TTC549 (cell line): ENCODE measurements at regions not wholly inside any gene's neighbourhood (a gene's known extent, or its start where the extent isn't known, plus 50 kb on each side); places are given as distances from the start of the nearest gene placed in this dataset.
"Not testable (repeated sequence)": the region's sequence is repeated elsewhere in the genome, so short reads cannot be mapped to it uniquely, and the experiment has no call there.

Experiments used
- FAIRE-seq: peaks from 2 replicates; lab custom pipeline; 2012; peaks lifted over from hg19 to GRCh38; lab: Jason Lieb, UNC

- FAIRE-seq, result no peak
Measured at GRCh38 chr5:164532235-164532900, 1026.9 kb downstream of the MAT2B start.

GRCh38 chr5:164533426-164533825, 1028.0 kb downstream of the MAT2B start:
- not testable (repeated sequence) for FAIRE-seq

- no peak for FAIRE-seq
Measured at GRCh38 chr5:164540174-164540573, 1034.8 kb downstream of the MAT2B start.

- FAIRE-seq, result no peak
Measured at GRCh38 chr5:164545507-164545906, 1040.1 kb downstream of the MAT2B start.

GRCh38 chr5:164553851-164554250, 1048.4 kb downstream of the MAT2B start:
- FAIRE-seq, result no peak

- no peak for FAIRE-seq
Measured at GRCh38 chr5:164555809-164556208, 1050.4 kb downstream of the MAT2B start.

GRCh38 chr5:164560216-164560615, 1054.8 kb downstream of the MAT2B start:
- no peak for FAIRE-seq

- no peak for FAIRE-seq
Measured at GRCh38 chr5:164561933-164562872, 1056.8 kb downstream of the MAT2B start.

- FAIRE-seq, result no peak
Measured at GRCh38 chr5:164563370-164563769, 1058.0 kb downstream of the MAT2B start.

- FAIRE-seq, result no peak
Measured at GRCh38 chr5:164573397-164573796, 1068.0 kb downstream of the MAT2B start.

- FAIRE-seq, result no peak
Measured at GRCh38 chr5:164577201-164577600, 1071.8 kb downstream of the MAT2B start.

GRCh38 chr5:164577742-164578141, 1072.3 kb downstream of the MAT2B start:
- FAIRE-seq, result no peak

- FAIRE-seq, result no peak
Measured at GRCh38 chr5:164578401-164578800, 1073.0 kb downstream of the MAT2B start.

GRCh38 chr5:164578911-164579310, 1073.5 kb downstream of the MAT2B start:
- no peak for FAIRE-seq

- FAIRE-seq, result no peak
Measured at GRCh38 chr5:164580155-164580554, 1074.7 kb downstream of the MAT2B start.

- no peak for FAIRE-seq
Measured at GRCh38 chr5:164581889-164582288, 1076.5 kb downstream of the MAT2B start.

- no peak for FAIRE-seq
Measured at GRCh38 chr5:164593982-164594381, 1088.6 kb downstream of the MAT2B start.

- no peak for FAIRE-seq
Measured at GRCh38 chr5:164597293-164597900, 1092.0 kb downstream of the MAT2B start.

GRCh38 chr5:164600274-164600673, 1094.9 kb downstream of the MAT2B start:
- no peak for FAIRE-seq

- no peak for FAIRE-seq
Measured at GRCh38 chr5:164600929-164601535, 1095.6 kb downstream of the MAT2B start.

GRCh38 chr5:164608507-164608906, 1103.1 kb downstream of the MAT2B start:
- no peak for FAIRE-seq

- no peak for FAIRE-seq
Measured at GRCh38 chr5:164610374-164610773, 1105.0 kb downstream of the MAT2B start.

GRCh38 chr5:164614707-164615106, 1109.3 kb downstream of the MAT2B start:
- no peak for FAIRE-seq
